Keratinocyte (primary cell): ENCODE measurements at regions not wholly inside any gene's neighbourhood (a gene's known extent, or its start where the extent isn't known, plus 50 kb on each side); places are given as distances from the start of the nearest gene placed in this dataset.

Experiments used
- DNase-seq: peaks from one replicate; pipeline ENCODE4 v3.0.0-alpha.2; 2011; ENCODE audit warnings: low read depth, missing footprints, low spot score
- FAIRE-seq: peaks from 2 replicates; lab custom pipeline; 2011; peaks lifted over from hg19 to GRCh38; lab: Jason Lieb, UNC
- H2AFZ ChIP-seq: 2 replicates; pipeline ENCODE4 v1.6.0; 2012; ENCODE audit warnings: low read length, control low read depth, inconsistent platforms; ENCODE audit not compliant: control insufficient read depth
- H3K27ac ChIP-seq: 2 replicates; pipeline ENCODE4 v1.5.1; 2011; ENCODE audit warnings: low read length; ENCODE audit not compliant: control insufficient read depth, insufficient read depth
- H3K27me3 ChIP-seq: 3 replicates; pipeline ENCODE4 v1.6.0; 2011; ENCODE audit warnings: low read length; ENCODE audit not compliant: control insufficient read depth, insufficient read depth; ENCODE audit errors: extremely low read depth
- H3K36me3 ChIP-seq, 2 experiments: 2 replicates in 1 of 2; 3 replicates in 1 of 2; pipeline ENCODE4 v1.5.1; 2011; ENCODE audit warnings: low read length in 2 of 2, mild to moderate bottlenecking in 1 of 2; ENCODE audit not compliant: control insufficient read depth in 2 of 2, insufficient read depth in 2 of 2; ENCODE audit errors: extremely low read depth in 1 of 2
- H3K4me1 ChIP-seq: 3 replicates; pipeline ENCODE4 v1.5.1; 2011; ENCODE audit warnings: low read length; ENCODE audit not compliant: control insufficient read depth, insufficient read depth; ENCODE audit errors: extremely low read depth
- H3K4me2 ChIP-seq: 3 replicates; pipeline ENCODE4 v1.6.0; 2011; ENCODE audit warnings: low read depth, low read length; ENCODE audit not compliant: control insufficient read depth, insufficient read depth; ENCODE audit errors: extremely low read depth
- H3K4me3 ChIP-seq, 3 experiments: fragments of 200-600 bp in 1 of 3; sonication (generic) in 1 of 3; 2 replicates in 2 of 3; 3 replicates in 1 of 3; pipeline ENCODE4 v1.5.1; 2011 to 2016; ENCODE audit warnings: low read length in 3 of 3, mild to moderate bottlenecking in 3 of 3, control low read depth in 2 of 3, inconsistent platforms in 1 of 3, low read depth in 1 of 3, mixed read lengths in 1 of 3, mixed run types in 1 of 3, moderate library complexity in 1 of 3; ENCODE audit not compliant: control insufficient read depth in 2 of 3, insufficient read depth in 2 of 3; ENCODE audit errors: extremely low read depth in 1 of 3
- H3K79me2 ChIP-seq: 2 replicates; pipeline ENCODE4 v1.6.0; 2012; ENCODE audit warnings: low read length; ENCODE audit not compliant: control insufficient read depth, insufficient read depth
- H3K9ac ChIP-seq: 3 replicates; pipeline ENCODE4 v1.6.0; 2011; ENCODE audit warnings: low read length; ENCODE audit not compliant: control insufficient read depth, insufficient read depth; ENCODE audit errors: extremely low read depth
- H3K9me1 ChIP-seq: 3 replicates; pipeline ENCODE4 v1.6.0; 2011; ENCODE audit warnings: low read length; ENCODE audit not compliant: control insufficient read depth, insufficient read depth; ENCODE audit errors: extremely low read depth
- H3K9me3 ChIP-seq: 2 replicates; pipeline ENCODE4 v1.5.1; 2012; ENCODE audit warnings: low read depth, low read length; ENCODE audit not compliant: control insufficient read depth
- H4K20me1 ChIP-seq: 3 replicates; pipeline ENCODE4 v1.6.0; 2011; ENCODE audit warnings: low read length; ENCODE audit not compliant: control insufficient read depth, insufficient read depth; ENCODE audit errors: extremely low read depth
- EZH2 ChIP-seq: IDR thresholded peaks from one replicate; pipeline ENCODE4 v1.6.1; 2012; ENCODE audit warnings: inconsistent platforms, mild to moderate bottlenecking, low read length, moderate library complexity
- dilution Hi-C: fragments of 300-500 bp; cut with MboI; formaldehyde crosslinking; loops from one replicate; pipeline ENCODE4 v1.7.0; 2020; ENCODE audit warnings: low sequenced_read_pairs; ENCODE audit not compliant: extremely low pct_ligation_motif_present
- TF ChIP-seq, protein P1 (sequence below), 3 experiments: IDR thresholded peaks in 1 of 3; conservative IDR thresholded peaks in 1 of 3; optimal IDR thresholded peaks in 1 of 3; 2 replicates in 2 of 3; 3 replicates in 1 of 3; pipeline versions ENCODE3 to v1.5.1; 2011; ENCODE audit warnings: low read length in 3 of 3, mild to moderate bottlenecking in 3 of 3, moderate library complexity in 2 of 3, control low read depth in 1 of 3, inconsistent platforms in 1 of 3; ENCODE audit not compliant: insufficient read depth in 2 of 3; ENCODE audit errors: extremely low read depth in 1 of 3

DNA sequence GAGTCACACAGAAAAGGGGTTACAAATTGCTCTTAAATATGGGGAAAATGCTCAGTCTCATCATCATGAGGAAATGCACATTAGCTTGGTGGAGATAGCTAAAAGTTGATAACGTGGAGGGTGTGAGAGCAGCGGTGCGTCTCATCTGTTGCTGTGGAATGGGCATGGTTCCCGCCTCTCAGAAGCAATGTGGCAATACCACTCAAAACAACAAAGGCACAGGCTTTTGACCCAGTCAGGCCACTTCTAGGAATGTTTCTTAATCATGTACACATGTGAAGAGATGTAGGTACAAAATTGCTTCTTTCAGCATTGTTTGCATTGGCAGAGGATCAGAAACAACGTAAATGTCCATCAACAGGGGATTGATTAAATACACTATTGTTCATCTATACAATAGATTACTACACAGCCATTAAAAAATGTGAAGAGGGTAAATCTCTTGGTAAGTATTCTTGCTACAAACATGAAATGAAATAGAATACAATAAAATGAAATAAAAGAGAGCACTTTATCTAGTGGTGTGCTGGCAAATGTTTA, 212.6 kb upstream of the MSX2 start:
- FAIRE-seq (no peak), DNase-seq (no peak)
- no peaks in the 10 kb centered on the region for H3K79me2 ChIP-seq
- no peak overlapping the region for H3K27ac ChIP-seq
- H3K4me1 ChIP-seq: no peaks in the 10 kb centered on the region
- no peaks in the 10 kb centered on the region for H3K9me3 ChIP-seq
- TF ChIP-seq, protein P1, sequence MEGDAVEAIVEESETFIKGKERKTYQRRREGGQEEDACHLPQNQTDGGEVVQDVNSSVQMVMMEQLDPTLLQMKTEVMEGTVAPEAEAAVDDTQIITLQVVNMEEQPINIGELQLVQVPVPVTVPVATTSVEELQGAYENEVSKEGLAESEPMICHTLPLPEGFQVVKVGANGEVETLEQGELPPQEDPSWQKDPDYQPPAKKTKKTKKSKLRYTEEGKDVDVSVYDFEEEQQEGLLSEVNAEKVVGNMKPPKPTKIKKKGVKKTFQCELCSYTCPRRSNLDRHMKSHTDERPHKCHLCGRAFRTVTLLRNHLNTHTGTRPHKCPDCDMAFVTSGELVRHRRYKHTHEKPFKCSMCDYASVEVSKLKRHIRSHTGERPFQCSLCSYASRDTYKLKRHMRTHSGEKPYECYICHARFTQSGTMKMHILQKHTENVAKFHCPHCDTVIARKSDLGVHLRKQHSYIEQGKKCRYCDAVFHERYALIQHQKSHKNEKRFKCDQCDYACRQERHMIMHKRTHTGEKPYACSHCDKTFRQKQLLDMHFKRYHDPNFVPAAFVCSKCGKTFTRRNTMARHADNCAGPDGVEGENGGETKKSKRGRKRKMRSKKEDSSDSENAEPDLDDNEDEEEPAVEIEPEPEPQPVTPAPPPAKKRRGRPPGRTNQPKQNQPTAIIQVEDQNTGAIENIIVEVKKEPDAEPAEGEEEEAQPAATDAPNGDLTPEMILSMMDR (optimal IDR thresholded peaks at IDR 0.05 in 1 of 3, IDR thresholded peaks at IDR 0.05 in 1 of 3, conservative IDR thresholded peaks at IDR 0.05 in 1 of 3; ENCODE audit: extremely low read depth in 1 of 3, insufficient read depth in 2 of 3, low read length in 3 of 3): no peak
- TF ChIP-seq EZH2: no peak
- H3K27me3 ChIP-seq: no peaks in the 10 kb centered on the region
- H2AFZ ChIP-seq: no peak overlapping the region
- H3K9ac ChIP-seq: no peak overlapping the region
- H3K36me3 ChIP-seq: no peaks in the 10 kb centered on the region
- H3K4me3 ChIP-seq: no peak overlapping the region
- no peaks in the 10 kb centered on the region for H4K20me1 ChIP-seq
- H3K9me1 ChIP-seq: no peaks in the 10 kb centered on the region
- no peak overlapping the region for H3K4me2 ChIP-seq
- dilution Hi-C loops: no loop called here

DNA sequence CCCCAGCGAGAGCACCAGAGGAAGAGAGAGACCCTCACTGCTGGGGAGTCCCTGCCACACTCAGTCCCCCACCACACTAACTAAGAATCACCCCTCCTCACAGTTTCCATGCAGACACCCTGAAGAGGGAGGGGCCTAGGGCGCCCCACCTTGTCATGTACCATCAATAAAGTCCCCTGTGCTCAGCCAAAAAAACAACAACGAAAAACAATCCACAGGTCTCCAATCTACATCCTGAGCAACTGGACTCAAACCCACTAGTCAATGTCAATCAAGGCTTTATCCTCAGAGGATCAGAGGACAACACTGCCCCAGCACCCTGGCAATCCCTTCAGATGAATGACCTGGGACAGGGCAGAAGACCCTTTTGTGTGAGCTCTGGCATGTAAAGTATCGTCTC, 210.1 kb upstream of the MSX2 start:
- no peaks in the 10 kb centered on the region for H3K36me3 ChIP-seq
- no peaks in the 10 kb centered on the region for H3K9me1 ChIP-seq
- TF ChIP-seq EZH2: no peak
- TF ChIP-seq, protein P1 (optimal IDR thresholded peaks at IDR 0.05 in 1 of 3, IDR thresholded peaks at IDR 0.05 in 1 of 3, conservative IDR thresholded peaks at IDR 0.05 in 1 of 3; ENCODE audit: extremely low read depth in 1 of 3, insufficient read depth in 2 of 3, low read length in 3 of 3): no peak
- no peak overlapping the region for H3K27ac ChIP-seq
- no peaks in the 10 kb centered on the region for H3K9me3 ChIP-seq
- H3K4me2 ChIP-seq: no peak overlapping the region
- H3K4me1 ChIP-seq: no peaks in the 10 kb centered on the region
- H4K20me1 ChIP-seq: no peaks in the 10 kb centered on the region
- H3K4me3 ChIP-seq: no peak overlapping the region
- no peak overlapping the region for H2AFZ ChIP-seq
- no peak for DNase-seq
- H3K9ac ChIP-seq: no peak overlapping the region
- dilution Hi-C loops: no loop called here
- H3K27me3 ChIP-seq: no peaks in the 10 kb centered on the region
- no peak for FAIRE-seq
- no peaks in the 10 kb centered on the region for H3K79me2 ChIP-seq
